Smooth muscle cell (in vitro differentiated cells): ENCODE measurements at regions not wholly inside any gene's neighbourhood (a gene's known extent, or its start where the extent isn't known, plus 50 kb on each side); places are given as distances from the start of the nearest gene placed in this dataset.
"Not testable (repeated sequence)": the region's sequence is repeated elsewhere in the genome, so short reads cannot be mapped to it uniquely, and the experiment has no call there.

Experiments used
- DNase-seq: peaks from one replicate; lab custom pipeline; 2025; ENCODE audit not compliant: unreplicated experiment; lab: John Stamatoyannopoulos, UW
- H2AFZ ChIP-seq: fragments of 200-600 bp; sonication (generic); 2 replicates; pipeline ENCODE4 v1.6.0; 2016; ENCODE audit warnings: antibody characterized with exemption, low read depth, mild to moderate bottlenecking
- H3F3A ChIP-seq: fragments of 200-600 bp; sonication (generic); 2 replicates; pipeline ENCODE4 v1.6.0; 2017; ENCODE audit warnings: antibody characterized with exemption, low read depth
- H3K27ac ChIP-seq: fragments of 200-600 bp; sonication (generic); 2 replicates; pipeline ENCODE4 v1.5.1; 2016; ENCODE audit warnings: low read depth, mild to moderate bottlenecking
- H3K27me3 ChIP-seq: fragments of 200-600 bp; sonication (generic); 2 replicates; pipeline ENCODE4 v1.6.1; 2016; ENCODE audit warnings: low read depth, mild to moderate bottlenecking
- H3K36me3 ChIP-seq: fragments of 200-600 bp; sonication (generic); 2 replicates; pipeline ENCODE4 v1.5.1; 2016; ENCODE audit warnings: low read depth
- H3K4me1 ChIP-seq: fragments of 200-600 bp; sonication (generic); 2 replicates; pipeline ENCODE4 v1.5.1; 2016; ENCODE audit warnings: low read depth
- H3K4me2 ChIP-seq: fragments of 200-600 bp; sonication (generic); 2 replicates; pipeline ENCODE4 v1.6.0; 2016; ENCODE audit warnings: mild to moderate bottlenecking
- H3K4me3 ChIP-seq: fragments of 200-600 bp; sonication (generic); 2 replicates; pipeline ENCODE4 v1.5.1; 2016; ENCODE audit warnings: mild to moderate bottlenecking
- H3K79me2 ChIP-seq: fragments of 200-600 bp; sonication (generic); 2 replicates; pipeline ENCODE4 v1.6.0; 2016; ENCODE audit warnings: low read depth, mild to moderate bottlenecking
- H3K9ac ChIP-seq: fragments of 200-600 bp; sonication (generic); 2 replicates; pipeline ENCODE4 v1.6.0; 2016; ENCODE audit warnings: low read depth
- H3K9me3 ChIP-seq: fragments of 200-600 bp; sonication (generic); replicated peaks from 2 replicates; pipeline ENCODE4 v1.5.1; 2016; ENCODE audit warnings: low read depth
- H4K20me1 ChIP-seq: fragments of 200-600 bp; sonication (generic); 2 replicates; pipeline ENCODE4 v1.6.0; 2016; ENCODE audit warnings: low read depth
- CTCF ChIP-seq: fragments of 200-600 bp; sonication (generic); IDR thresholded peaks from 2 replicates; pipeline ENCODE4 v1.5.1; 2017; ENCODE audit warnings: borderline replicate concordance, mild to moderate bottlenecking, antibody characterized with exemption; ENCODE audit not compliant: insufficient read depth, poor library complexity, severe bottlenecking
- WGBS: methylation state at CpG from one replicate; pipeline ENCODE4 v1.1.7; 2016; ENCODE audit warnings: low lambda C conversion rate; 5-methylcytosine and 5-hydroxymethylcytosine counted together

DNA sequence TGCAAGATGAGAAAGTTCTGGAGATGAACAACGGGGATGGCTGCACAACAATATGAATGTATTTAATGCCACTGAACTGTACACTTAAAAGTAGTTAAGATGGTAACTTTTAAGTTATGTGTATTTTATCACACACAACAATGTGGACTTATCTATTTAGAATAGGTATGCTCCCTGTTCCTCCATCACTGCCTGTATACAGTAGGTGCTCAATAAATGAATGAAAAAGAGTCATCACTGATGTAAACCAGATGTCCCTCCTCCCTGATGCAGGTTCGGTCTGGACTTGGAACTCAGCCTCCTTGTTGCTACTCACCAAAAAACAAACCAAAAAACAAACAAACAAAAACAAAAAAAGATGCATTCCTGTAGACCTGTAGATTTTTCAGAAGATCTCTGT lies 65.9 kb upstream of the BOD1 start:
- H2AFZ ChIP-seq: no peak overlapping the region
- no peak for DNase-seq
- no peaks in the 10 kb centered on the region for H3K27me3 ChIP-seq
- H3F3A ChIP-seq: no peaks in the 10 kb centered on the region
- 85% methylated on average over 2 of the region's 2 CpGs for WGBS
- no peaks in the 10 kb centered on the region for H3K4me1 ChIP-seq
- no peak overlapping the region for H3K27ac ChIP-seq
- TF ChIP-seq CTCF: no peak
- no peaks in the 10 kb centered on the region for H3K79me2 ChIP-seq
- no peak overlapping the region for H3K9ac ChIP-seq
- H4K20me1 ChIP-seq: no peaks in the 10 kb centered on the region
- no peaks in the 10 kb centered on the region for H3K9me3 ChIP-seq
- no peaks in the 10 kb centered on the region for H3K36me3 ChIP-seq
- H3K4me2 ChIP-seq: no peak overlapping the region
- no peak overlapping the region for H3K4me3 ChIP-seq

- not testable (repeated sequence) for H3K9me3 ChIP-seq, H3K4me2 ChIP-seq, H3K27me3 ChIP-seq, H2AFZ ChIP-seq, H3K36me3 ChIP-seq, H3K79me2 ChIP-seq, H3K4me1 ChIP-seq, H3K27ac ChIP-seq, H4K20me1 ChIP-seq, H3K9ac ChIP-seq, H3F3A ChIP-seq, DNase-seq, H3K4me3 ChIP-seq
- 96% methylated on average over 5 of the region's 5 CpGs for WGBS
Observed at GRCh38 chr5:173684535-173684934, 68.1 kb upstream of the BOD1 start.

GRCh38 chr5:173686950-173687349 lies 70.5 kb upstream of the BOD1 start:
- Histone ChIP-seq H3K9me3 (no peaks in the 10 kb centered on the region), H3K79me2 (no peaks in the 10 kb centered on the region), H3K4me3 (no peak overlapping the region), H2AFZ (no peak overlapping the region), H3K4me1 (no peaks in the 10 kb centered on the region), H3K4me2 (no peak overlapping the region), H3K27me3 (no peaks in the 10 kb centered on the region), H3K36me3 (no peaks in the 10 kb centered on the region), H4K20me1 (no peaks in the 10 kb centered on the region), H3F3A (no peaks in the 10 kb centered on the region), H3K27ac (no peak overlapping the region), H3K9ac (no peak overlapping the region)
- WGBS: 85% methylated on average over 4 of the region's 4 CpGs
- DNase-seq: no peak
- TF ChIP-seq CTCF: no peak

DNA sequence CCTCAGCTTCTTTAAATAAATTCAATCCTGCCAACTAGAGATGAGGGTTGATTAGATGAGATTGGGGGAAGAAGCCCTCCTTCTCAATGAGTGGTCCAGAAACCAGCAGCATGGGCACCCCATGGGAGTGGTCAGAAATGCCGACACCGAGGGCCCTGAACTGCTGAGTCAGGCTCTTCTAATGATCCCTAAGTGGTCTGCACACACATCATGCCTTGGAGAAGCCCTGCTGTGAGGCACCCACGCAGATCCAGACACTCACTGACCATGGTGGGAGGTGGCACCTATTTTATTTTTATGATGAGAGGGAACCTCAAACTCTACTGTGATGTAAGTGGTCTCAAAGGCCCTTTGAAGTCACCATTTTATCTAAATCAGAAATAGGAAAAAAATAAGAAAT lies 72.3 kb upstream of the BOD1 start:
- H2AFZ ChIP-seq: peak overlapping the region; percentile 94
- no peak overlapping the region for H3K4me3 ChIP-seq
- peak overlapping the region; percentile 19 for H3K27ac ChIP-seq
- H3K27me3 ChIP-seq: no peaks in the 10 kb centered on the region
- H3K9me3 ChIP-seq: no peaks in the 10 kb centered on the region
- H3K9ac ChIP-seq: no peak overlapping the region
- no peak for DNase-seq
- no peak for TF ChIP-seq CTCF
- no peaks in the 10 kb centered on the region for H3K79me2 ChIP-seq
- no peaks in the 10 kb centered on the region for H3K36me3 ChIP-seq
- 23% methylated on average over 3 of the region's 3 CpGs for WGBS
- no peaks in the 10 kb centered on the region for H4K20me1 ChIP-seq
- peak overlapping the region; percentile 62 for H3K4me2 ChIP-seq
- no peaks in the 10 kb centered on the region for H3F3A ChIP-seq
- no peaks in the 10 kb centered on the region for H3K4me1 ChIP-seq
